Right renal pelvis (tissue), 4 donors: ENCODE measurements at regions not wholly inside any gene's neighbourhood (a gene's known extent, or its start where the extent isn't known, plus 50 kb on each side); places are given as distances from the start of the nearest gene placed in this dataset.
"Not testable (repeated sequence)": the region's sequence is repeated elsewhere in the genome, so short reads cannot be mapped to it uniquely, and the experiment has no call there.

Source experiments
- DNase-seq, 4 donors: peaks; one replicate each; pipeline ENCODE4 v3.0.0-alpha.2; 2013; ENCODE audit warnings: low read depth in 4 of 4, low spot score in 3 of 4, missing footprints in 1 of 4

DNA sequence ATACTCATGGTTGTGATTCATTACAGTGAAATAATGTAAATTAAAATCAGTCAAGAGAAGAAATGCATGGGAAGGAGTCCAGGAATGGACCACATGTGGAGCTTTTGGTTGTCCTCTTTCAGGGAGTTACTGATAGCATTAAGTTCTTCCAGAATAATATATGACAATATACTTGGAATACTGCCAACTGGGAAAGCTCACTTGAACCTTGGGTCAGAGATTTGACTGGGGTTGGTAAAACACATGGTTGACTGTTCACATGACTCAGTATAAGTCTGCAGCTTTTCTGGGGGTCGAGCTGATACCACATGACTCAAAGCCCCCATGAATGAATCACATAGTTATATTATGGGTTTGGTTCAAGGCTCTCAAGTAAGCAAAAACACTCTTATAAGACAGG is 1109.0 kb upstream of the CHAC2 start:
- DNase-seq = peak in 3 of 4 donors; percentile 10 to 16 (median 10)

- no peak for DNase-seq
Observed at GRCh38 chr2:52639692-52640091, 1127.9 kb upstream of the CHAC2 start.

GRCh38 chr2:52632543-52632942 is 1135.1 kb upstream of the CHAC2 start:
- no peak for DNase-seq

DNA sequence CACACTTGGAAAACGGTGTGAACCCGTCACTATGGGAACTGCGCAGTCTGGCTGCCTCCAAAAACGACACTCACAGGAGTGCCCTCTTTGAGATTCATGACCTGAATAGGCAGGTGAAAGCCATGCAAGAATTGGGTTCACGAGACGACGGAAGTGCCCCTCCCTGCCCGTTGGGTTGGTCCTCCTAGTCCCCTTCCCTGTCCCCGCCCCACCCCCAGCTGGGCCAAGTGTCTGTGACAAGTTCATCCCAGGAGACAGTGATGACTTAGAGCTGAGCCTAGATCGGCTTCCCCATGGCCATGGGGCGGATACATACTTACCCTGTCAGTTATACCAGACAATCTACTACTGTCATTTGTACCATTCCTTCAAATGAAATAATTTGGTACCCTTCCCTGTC is 1137.7 kb upstream of the CHAC2 start:
- DNase-seq = no peak

- no peak for DNase-seq
Observed at GRCh38 chr2:52629531-52629930, 1138.1 kb upstream of the CHAC2 start.

GRCh38 chr2:52622266-52622665 is 1145.3 kb upstream of the CHAC2 start:
- no peak for DNase-seq

DNA sequence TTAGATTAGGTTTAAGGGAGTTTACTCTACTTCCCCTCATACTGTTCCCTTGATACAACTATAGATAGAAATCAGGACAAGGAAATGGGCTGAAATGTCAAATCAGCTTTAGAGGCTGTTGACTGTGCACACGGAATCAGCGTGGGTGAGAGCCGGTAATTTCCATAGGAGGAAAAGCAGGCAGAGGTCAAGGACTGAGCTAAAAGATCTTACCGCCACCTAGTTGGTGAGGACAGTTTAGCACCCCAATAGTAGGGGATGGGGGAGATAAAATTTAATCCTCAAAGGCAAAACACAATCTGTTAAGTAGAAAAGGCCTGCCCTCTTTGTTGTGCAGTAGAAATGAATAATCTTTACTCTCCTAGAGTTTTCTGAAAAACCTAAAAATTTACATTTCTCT is 1154.5 kb upstream of the CHAC2 start:
- no peak for DNase-seq

GRCh38 chr2:52611759-52612158 is 1155.8 kb upstream of the CHAC2 start:
- DNase-seq = no peak

- DNase-seq = no peak
Observed at GRCh38 chr2:52608030-52608429, 1159.6 kb upstream of the CHAC2 start.

- DNase-seq = no peak
Observed at GRCh38 chr2:52597346-52597745, 1170.3 kb upstream of the CHAC2 start.

DNA sequence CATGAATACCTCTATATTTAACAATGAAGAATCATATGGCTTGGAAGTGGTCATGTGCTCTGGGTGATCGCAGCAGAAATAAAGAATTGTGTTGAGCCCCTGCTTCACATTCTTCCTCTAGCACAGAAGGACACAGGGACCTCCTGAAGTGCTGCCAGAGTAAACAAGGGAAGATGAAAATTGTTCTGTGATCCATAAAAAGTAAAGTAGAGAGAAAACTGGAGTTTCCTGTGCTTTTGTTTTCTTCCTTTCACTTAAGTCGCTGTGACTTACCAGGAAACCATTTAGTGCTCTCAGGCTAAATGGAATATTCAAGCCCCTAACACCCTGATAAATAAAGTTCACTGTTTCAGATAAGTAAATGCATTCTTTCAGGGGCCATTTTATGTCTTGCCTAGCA is 1173.6 kb upstream of the CHAC2 start:
- DNase-seq = no peak

GRCh38 chr2:52584071-52584470 is 1183.5 kb upstream of the CHAC2 start:
- DNase-seq = not testable (repeated sequence)

GRCh38 chr2:52572469-52572894 is 1195.1 kb upstream of the CHAC2 start:
- DNase-seq = no peak

DNA sequence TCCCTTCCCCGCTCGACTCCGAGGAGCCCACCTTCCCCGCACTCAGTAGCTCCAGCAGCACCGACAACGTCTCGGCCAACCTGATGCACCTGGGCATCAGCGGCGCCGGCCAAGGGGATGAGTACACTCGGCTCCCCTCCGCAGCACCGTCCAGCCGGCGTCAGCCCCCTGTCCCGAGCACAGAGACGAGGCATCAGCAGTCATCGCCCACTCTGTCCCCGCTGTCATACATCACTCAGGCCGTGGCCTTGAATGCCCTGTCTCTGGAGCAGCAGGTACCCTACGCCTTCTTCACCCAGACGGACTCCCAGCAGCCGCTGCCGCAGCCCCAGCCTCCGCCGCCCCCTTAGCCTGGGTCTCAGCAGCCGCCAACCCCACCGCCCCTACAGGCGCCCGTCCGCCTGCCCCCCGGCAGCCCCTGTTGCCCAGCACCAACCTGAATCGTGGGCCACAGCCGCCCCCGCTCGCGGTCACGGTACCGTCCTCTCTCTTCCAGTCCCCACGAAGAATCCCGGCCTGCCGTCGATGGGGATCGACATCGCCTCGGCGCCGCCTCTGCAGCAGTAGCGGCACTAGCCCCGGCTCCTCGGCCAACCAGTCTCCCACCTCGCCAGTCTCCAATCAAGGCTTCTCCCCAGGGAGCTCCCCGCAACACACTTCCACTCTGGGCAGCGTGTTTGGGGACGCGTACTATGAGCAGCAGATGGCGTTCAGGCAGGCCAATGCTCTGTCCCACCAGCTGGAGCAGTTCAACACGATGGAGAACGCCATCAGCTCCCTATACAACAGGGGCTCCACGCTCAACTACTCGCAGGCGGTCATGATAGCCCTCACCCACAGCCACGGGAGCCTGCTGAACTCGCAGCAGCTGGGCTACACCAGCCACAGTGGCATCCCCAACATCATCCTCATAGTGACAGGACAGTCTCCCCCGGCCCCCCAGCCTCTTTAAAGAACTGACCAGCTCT is 1195.9 kb upstream of the CHAC2 start:
- DNase-seq = no peak

DNA sequence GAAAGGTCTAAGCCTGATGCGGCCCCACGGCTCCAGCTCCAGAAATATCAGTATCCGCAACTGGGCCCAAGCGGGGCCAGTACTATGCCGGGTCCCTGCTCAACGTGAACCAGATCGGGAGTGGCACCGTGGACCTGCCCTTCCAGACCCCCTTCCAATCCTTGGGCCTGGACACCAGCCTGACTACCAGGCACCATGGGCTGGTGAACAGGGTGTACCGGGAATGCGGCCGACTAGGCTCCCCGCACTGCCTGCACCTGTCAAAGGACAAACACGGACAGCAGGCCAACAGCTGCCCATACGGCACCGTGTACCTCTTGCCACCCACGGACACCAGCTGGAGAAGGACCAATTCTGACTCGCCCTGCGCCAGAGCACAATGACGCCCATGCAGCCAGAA is 1196.9 kb upstream of the CHAC2 start:
- no peak for DNase-seq

DNA sequence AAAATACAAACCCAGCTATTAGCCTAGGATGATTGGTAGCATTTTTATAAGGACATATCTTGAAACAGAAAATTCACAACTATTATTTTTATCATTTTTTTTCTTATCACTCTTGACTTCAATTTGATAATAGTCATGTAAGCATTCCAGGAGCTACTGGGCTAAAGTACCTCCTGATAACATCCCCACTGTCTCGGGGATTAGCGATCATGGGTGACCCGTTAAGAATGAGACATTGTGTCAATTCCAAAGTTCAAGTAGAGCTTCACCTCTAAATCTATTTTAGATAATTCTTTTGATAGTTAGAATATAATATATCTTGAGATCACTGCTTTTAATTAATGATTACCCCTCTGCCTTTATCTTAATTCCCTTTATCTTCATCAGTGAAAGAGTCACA is 1204.5 kb upstream of the CHAC2 start:
- no peak for DNase-seq

- DNase-seq = no peak
Observed at GRCh38 chr2:52558265-52558664, 1209.3 kb upstream of the CHAC2 start.

- no peak for DNase-seq
Observed at GRCh38 chr2:52542297-52542696, 1225.3 kb upstream of the CHAC2 start.

- no peak for DNase-seq
Observed at GRCh38 chr2:52539026-52539970, 1228.3 kb upstream of the CHAC2 start.

DNA sequence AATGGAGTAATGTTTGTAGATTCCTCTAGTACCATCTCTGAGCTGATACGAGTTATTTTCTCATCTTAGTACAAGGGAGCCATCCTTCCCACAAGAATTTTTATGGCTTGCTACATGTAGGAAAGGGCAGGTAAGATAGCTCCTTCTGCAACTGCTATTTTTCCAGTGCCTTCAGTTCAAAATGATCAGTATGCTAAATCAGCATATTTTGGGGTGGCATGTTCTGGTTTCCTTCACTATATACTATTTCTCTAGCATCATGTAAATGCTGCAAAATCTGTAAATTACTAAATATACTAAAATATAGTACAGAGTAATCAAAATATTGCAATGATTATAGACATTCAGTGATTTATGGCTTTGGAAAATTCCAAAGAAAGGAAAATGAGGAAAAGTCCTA is 1230.0 kb upstream of the CHAC2 start:
- no peak for DNase-seq

- no peak for DNase-seq
Observed at GRCh38 chr2:52536929-52537460, 1230.6 kb upstream of the CHAC2 start.
